Stimulated activated naive B cell treated with anti-CD40 and anti-IgM and Interleukin-4, amounts not matched to agents 10 μg/mL and 1 μg/mL and 100 μg/mL, for 72 hours (primary cell): ENCODE measurements at regions not wholly inside any gene's neighbourhood (a gene's known extent, or its start where the extent isn't known, plus 50 kb on each side); places are given as distances from the start of the nearest gene placed in this dataset.
"Not testable (repeated sequence)": the region's sequence is repeated elsewhere in the genome, so short reads cannot be mapped to it uniquely, and the experiment has no call there.

Experiments
- ATAC-seq, 2 donors: fragments of 150-1000 bp; cut with Tn5 transposase; replicated peaks; 2 replicates each; pipeline ENCODE4 v1.10.0; 2021; ENCODE audit warnings: moderate library complexity in 1 of 2
- DNase-seq: peaks from one replicate; pipeline ENCODE4 v3.0.0; 2021
- H3K27ac Mint-ChIP-seq: one replicate; pipeline ENCODE4 v1.8.0; 2022; ENCODE audit warnings: mild to moderate bottlenecking, mixed read lengths
- H3K27me3 Mint-ChIP-seq, 2 donors: one replicate each; pipeline ENCODE4 v1.8.0; 2022; ENCODE audit warnings: mixed read lengths in 2 of 2
- H3K36me3 Mint-ChIP-seq, 2 donors: one replicate each; pipeline ENCODE4 v1.8.0; 2022; ENCODE audit warnings: mixed read lengths in 2 of 2, mild to moderate bottlenecking in 1 of 2
- H3K4me1 Mint-ChIP-seq, 2 donors: one replicate each; pipeline ENCODE4 v1.8.0; 2022; ENCODE audit warnings: mixed read lengths in 2 of 2, mild to moderate bottlenecking in 1 of 2
- H3K4me3 Mint-ChIP-seq, 2 donors: one replicate each; pipeline ENCODE4 v1.8.0; 2022; ENCODE audit warnings: mild to moderate bottlenecking in 2 of 2, mixed read lengths in 2 of 2, moderate library complexity in 1 of 2
- H3K9me3 Mint-ChIP-seq, 2 donors: one replicate each; pipeline ENCODE4 v1.8.0; 2022; ENCODE audit warnings: mixed read lengths in 2 of 2, mild to moderate bottlenecking in 1 of 2

DNA sequence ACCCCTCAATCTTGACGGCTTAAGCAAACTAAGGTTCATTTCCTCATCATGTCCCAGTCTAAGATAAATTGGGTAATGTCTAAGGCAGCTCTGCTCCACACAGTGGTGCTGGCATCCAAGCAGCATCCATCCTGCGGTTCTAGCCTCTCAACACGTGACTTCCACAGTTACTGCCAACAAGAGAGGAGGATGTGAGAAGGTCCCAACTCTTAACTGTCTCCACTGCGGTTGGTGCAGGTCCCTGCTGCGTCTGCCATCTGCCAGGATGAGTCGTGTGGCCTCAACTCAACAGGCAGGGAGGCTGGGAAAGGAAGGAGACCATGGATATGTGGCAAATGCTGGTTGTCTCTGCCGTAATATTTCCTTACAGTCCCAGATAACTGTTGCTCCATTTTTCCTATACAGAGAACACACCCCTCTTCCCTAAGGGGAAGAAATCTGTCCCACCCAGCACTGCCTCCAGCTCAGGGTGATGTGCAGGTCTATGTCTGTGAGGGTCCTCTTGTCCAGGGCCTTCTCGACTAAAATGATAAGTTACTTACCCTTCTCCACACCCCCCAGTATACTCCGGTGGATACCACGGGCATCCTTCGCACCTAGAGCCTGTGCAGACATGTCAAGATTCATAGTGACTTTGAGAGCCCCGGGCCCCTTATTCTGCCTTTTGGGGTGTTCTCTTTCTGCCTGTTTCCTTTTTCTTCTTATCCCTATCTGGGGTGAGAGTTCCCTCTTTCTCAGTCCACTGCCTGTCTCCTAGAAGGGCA is 64.7 kb downstream of the KCNJ18 start:
- no peaks in the 10 kb centered on the region for H3K27me3 Mint-ChIP-seq
- ATAC-seq (no peak), DNase-seq (no peak)
- H3K4me1 Mint-ChIP-seq = no peaks in the 10 kb centered on the region
- no peaks in the 10 kb centered on the region for H3K36me3 Mint-ChIP-seq
- H3K9me3 Mint-ChIP-seq = peaks cover 2 to 4% of the 10 kb centered on the region in 2 donors
- H3K4me3 Mint-ChIP-seq = no peak overlapping the region
- no peak overlapping the region for H3K27ac Mint-ChIP-seq

DNA sequence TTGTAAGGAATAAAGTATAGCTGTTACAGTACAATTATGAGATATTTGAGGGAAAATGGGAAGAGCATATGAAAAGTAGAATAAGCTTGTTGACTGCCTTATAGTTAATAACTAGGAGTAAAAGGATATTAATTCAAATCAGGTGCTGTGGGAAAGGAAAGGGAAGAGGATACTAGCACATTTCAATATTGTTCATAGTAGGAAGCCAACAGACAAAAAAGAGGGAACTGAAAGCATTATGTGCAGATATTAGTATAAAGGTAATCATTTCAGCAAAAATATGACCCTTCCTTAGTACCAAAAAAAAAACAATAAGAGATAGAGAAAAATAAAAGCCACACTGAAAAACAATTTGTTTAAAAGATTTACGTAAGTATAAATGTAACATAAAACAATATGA is 67.3 kb downstream of the KCNJ18 start:
- not testable (repeated sequence) for H3K9me3 Mint-ChIP-seq, H3K36me3 Mint-ChIP-seq, H3K4me3 Mint-ChIP-seq, DNase-seq, H3K27me3 Mint-ChIP-seq, H3K27ac Mint-ChIP-seq, H3K4me1 Mint-ChIP-seq
- peak; percentile 72 to 79 for ATAC-seq

DNA sequence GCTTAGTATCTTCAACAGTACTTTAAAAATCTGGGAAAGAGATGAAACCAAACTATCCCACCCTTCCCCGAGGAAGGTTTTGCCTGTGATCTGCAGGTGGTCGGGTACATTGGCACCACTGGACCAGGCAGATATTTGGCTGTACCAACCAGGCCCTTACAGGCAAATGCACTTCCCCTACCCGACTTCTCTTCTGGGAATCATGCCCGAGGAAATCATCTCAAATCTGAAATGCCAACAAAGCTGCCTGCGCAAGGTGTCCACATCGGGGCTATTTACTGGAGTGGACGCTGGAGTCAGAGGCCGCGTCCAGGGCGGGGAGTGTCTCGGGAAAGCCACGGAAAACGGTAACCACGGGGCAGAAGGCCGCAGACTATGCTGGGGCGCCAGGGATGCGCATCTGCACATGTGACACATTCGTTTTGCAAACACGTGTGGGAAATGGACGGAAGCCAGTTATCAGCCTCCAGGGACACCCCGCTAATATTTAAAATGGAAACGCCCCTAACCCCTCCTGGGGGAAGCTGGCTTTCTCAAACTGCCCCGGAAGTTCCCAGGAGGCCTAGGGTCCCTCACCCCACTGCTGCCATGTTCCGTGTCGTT is 71.5 kb downstream of the KCNJ18 start:
- not testable (repeated sequence) for H3K4me1 Mint-ChIP-seq, H3K36me3 Mint-ChIP-seq, H3K27ac Mint-ChIP-seq, H3K27me3 Mint-ChIP-seq, ATAC-seq, DNase-seq, H3K4me3 Mint-ChIP-seq
- H3K9me3 Mint-ChIP-seq = peaks cover 10 to 13% of the 10 kb centered on the region in 2 donors

DNA sequence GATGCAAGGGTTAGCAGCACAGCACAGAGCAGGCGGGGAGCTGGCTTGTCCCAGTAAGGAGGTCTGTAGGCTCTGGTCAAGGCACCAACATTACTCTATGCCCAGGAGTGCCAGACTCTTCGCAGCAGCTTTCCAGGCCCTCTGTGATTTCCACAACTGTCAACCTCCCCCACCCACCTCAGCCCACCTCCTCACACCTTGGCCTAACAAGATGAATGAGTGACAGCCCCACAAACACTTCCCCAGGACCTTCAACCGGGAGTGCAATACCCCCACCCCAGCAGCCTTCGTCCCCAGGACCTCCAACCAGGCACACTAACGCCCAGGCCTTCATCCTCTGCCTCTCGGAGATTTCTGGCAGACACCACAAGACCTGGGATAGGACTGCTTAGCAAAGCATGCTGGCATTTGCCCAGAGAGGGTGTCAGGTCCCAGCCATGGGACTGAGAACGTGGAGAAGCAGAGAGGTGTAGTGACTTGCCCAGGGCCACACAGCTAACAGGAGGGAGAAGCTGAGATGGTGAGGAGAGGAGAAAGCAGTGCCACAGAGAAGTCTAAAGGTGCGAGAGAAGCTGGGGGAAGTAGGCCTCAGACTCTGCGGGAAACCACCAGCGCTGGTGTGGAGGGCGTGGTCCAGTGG is 73.4 kb downstream of the KCNJ18 start:
- H3K9me3 Mint-ChIP-seq = peaks cover 6 to 10% of the 10 kb centered on the region in 2 donors
- H3K36me3 Mint-ChIP-seq, H3K27ac Mint-ChIP-seq, H3K4me3 Mint-ChIP-seq, H3K4me1 Mint-ChIP-seq, DNase-seq, ATAC-seq, H3K27me3 Mint-ChIP-seq: not testable (repeated sequence)

DNA sequence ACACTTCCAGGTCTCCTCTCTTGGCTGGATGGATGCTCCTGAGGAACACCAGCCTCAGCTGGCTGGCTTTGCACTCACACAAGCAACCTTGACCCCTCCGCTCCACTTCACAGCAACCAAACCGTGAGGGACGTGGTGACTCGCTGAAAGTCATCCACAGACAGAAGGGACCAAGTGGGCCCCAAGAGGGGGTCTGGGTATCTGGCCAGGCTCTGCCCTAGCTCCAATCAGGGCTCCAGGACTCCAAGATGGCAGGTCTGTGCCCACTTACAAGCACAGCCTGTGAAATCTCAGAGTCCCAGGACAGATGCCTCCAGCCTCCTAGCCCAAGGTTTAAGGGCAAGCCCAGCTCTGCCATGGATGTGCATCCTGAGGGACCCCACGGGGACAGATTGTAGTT is 74.2 kb downstream of the KCNJ18 start:
- ATAC-seq, H3K4me3 Mint-ChIP-seq, H3K36me3 Mint-ChIP-seq, H3K27ac Mint-ChIP-seq, DNase-seq, H3K27me3 Mint-ChIP-seq, H3K4me1 Mint-ChIP-seq: not testable (repeated sequence)
- H3K9me3 Mint-ChIP-seq = peaks cover 6 to 10% of the 10 kb centered on the region in 2 donors

DNA sequence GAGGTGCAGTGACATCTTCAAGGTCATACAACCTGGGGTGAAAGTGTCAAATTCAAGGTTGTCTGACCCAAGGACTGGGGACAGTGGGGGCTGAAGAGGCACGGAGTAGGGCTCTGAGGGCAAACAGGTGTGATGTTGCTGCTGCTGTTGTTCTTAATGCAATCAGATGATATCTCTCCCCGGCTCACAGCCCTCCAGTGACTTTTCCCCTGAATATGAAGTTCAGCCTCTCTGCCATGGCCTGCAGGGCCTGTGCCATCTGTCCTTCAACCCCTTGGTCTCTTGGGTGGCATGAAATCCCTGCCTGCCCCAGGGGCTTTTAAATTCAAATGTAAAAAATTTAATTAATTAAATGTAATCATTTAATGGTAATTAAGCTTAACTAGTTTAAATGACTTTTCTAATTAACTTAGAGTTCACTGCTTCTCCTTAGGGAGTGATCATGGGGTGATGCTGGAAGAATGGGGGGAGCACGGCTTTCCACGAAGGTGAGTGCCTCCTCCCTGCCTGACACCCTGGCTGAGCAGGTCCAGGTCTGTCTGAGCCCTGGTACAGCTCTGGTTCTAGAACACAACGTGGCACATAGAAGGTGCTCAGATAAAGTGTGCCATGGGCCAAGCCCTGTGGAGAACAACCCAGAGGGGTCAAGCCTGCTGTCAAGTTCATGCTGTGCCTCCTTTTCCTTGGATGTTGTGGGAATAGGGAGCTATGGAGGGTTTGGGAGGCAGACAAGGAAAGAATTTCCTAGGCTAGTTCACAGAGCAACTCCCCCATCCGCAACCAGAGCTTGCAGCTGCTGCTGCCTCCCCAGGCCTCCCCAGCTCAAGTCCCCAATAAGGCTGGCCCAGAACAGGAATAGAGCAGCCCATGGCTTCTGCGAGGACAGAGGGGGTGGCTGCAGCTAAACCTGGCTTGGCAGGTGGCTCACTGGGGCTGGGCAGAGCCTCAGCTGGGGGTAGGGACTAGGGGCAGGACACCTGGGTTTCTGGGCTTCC is 75.1 kb downstream of the KCNJ18 start:
- not testable (repeated sequence) for H3K4me1 Mint-ChIP-seq, ATAC-seq, H3K36me3 Mint-ChIP-seq, H3K27me3 Mint-ChIP-seq, H3K27ac Mint-ChIP-seq, DNase-seq, H3K4me3 Mint-ChIP-seq
- H3K9me3 Mint-ChIP-seq = peaks cover 6 to 10% of the 10 kb centered on the region in 2 donors

DNA sequence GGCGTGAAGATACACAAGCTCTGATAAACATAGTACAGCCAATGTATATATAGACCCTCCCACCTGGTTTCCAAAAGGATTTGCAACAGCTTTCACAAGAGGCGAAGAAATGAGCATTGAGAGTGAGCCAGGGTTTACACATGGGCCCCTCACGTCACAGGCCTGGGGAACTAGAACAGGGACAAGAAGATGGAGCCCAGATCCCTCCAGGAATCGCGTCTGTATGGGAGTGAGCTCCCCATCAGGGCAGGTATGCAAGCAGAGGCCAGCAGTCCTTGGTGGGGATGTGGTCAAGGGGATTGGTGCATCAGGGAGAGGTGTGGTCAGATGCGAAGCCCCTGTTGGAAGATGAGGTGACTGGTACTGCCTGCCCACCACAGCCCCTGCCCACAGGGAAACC is 75.9 kb downstream of the KCNJ18 start:
- ATAC-seq, DNase-seq, H3K4me3 Mint-ChIP-seq, H3K4me1 Mint-ChIP-seq, H3K27me3 Mint-ChIP-seq, H3K36me3 Mint-ChIP-seq, H3K27ac Mint-ChIP-seq: not testable (repeated sequence)
- H3K9me3 Mint-ChIP-seq = peaks cover 6 to 10% of the 10 kb centered on the region in 2 donors

DNA sequence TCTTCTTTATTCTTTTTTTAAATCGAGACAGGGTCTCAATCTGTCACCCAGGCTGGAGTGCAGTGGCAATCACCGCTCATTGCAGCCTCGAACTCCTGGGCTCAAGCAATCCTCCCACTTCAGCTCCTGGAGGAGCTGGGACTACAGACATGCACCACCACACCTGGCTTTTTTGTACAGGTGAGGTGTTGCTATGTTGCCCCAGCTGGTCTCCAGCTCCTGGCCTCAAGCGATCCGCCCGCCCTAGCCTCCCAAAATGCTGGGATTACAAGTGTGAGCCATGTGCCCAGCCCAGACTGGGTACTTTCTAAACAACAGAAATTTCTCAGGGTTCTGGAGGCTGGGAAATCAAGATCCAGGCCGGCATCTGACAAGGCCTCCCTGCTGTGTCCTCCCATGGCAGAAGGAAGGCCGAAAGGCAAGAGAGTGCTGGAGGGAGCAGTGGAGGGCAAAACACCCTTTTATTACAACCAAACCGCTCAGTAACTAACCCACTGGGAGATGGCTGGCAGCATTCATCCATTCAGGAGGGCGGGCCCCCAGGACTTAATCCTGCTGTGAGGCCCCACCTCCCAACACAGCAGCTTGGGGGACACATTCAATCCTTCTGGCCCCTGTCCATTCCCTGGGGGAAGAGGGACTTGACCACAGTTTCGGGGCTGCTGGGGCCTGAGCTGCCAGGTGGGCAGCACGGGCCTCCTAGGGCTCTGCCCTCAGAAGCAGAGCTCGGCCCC is 76.6 kb downstream of the KCNJ18 start:
- H3K27me3 Mint-ChIP-seq, H3K36me3 Mint-ChIP-seq, DNase-seq, H3K4me1 Mint-ChIP-seq, H3K4me3 Mint-ChIP-seq, H3K9me3 Mint-ChIP-seq, H3K27ac Mint-ChIP-seq, ATAC-seq: not testable (repeated sequence)

DNA sequence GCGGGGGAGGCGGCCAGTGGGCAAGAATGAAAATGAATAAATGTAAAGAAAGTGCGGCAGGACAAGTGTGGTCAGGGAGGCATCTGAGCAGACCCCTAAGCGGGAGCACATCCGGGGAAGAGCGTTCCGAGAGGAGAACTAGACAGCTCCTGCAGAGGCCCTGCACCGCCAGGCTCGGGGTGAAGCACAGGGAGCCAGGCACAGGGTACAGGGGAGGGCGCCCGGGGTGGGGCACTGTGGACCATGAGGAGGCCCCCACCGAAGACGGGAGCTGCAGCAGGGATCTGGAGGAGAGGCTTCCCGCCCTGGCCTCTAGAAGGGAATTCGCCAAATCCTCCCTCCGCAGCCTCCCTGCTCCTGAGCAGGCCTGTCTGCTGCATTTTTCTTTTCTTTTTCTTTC is 77.5 kb downstream of the KCNJ18 start:
- not testable (repeated sequence) for ATAC-seq, H3K4me3 Mint-ChIP-seq, DNase-seq, H3K9me3 Mint-ChIP-seq, H3K27me3 Mint-ChIP-seq, H3K36me3 Mint-ChIP-seq, H3K27ac Mint-ChIP-seq, H3K4me1 Mint-ChIP-seq

DNA sequence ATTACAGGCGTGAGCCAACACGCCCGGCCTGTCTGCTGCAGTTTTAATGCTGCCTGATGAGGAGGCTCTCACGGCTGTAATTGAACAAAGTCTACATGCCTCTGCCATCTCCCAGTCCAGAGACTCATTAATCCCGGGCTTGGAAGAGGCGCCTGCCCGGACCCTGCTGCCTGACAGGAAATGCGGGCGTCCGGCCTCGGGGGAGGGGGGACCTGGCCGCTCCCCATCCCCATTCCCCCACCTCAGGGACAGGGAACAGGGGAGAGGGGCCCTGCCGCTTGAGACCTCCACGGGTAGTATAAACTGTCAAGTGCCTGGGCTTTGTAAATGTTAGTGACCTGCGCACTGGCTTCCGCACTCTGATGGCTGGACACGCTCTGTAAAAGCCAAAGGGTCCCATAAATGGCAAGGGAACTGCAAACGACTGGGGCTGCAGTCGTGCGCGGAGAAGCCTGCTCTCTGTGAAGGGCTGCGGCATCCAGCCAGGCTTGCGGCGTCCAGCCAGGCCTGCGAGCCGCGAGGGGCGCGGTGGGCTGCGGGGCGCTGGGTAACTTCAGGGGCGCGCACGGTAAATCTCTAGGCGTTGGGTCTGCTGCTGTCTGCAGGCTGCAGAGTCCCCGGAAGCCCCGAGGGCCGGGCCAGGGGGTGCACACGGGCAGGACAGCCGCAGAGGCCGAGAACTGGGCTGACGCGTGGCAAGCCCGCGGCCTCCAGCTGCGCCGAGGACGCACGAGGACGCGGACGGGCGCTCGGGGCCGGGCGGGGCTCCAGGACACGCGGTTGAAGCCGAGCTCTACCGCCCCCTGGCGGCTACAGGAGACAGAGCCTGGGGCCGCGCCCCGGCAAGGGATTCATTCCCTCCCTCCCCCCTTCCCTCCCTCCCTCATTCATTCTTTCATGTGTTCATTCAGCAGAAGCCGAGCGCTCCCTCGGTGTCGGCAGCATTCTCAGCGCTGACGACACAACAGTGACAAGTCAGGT is 78.4 kb downstream of the KCNJ18 start:
- H3K9me3 Mint-ChIP-seq, H3K27ac Mint-ChIP-seq, DNase-seq, H3K4me1 Mint-ChIP-seq, H3K36me3 Mint-ChIP-seq, H3K27me3 Mint-ChIP-seq, H3K4me3 Mint-ChIP-seq: not testable (repeated sequence)
- peak; percentile 86 to 92 for ATAC-seq

DNA sequence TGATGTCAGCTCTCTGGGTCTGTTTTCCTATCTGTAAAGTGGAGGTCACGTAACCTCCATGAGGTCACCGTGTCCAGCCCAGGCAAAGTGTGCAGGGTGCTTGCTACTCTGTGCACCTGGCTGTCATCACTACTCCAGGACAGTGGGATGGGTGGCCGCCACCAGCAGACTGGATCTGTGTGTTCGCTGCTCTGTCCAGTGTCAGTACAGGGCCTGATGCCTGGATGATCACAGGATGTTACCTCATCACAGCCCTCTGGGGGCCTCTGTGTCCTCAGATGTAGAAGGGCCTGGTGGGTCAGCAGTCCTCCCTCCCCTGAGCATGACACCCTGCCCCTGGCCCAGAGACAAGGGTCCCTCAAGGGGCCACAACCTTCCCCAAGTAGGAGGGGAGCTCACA is 80.0 kb downstream of the KCNJ18 start:
- Mint-ChIP-seq H3K4me1 (no peaks in the 10 kb centered on the region), H3K27me3 (peaks cover 3 to 5% of the 10 kb centered on the region in 2 donors), H3K36me3 (no peaks in the 10 kb centered on the region), H3K9me3 (peaks cover 1 to 3% of the 10 kb centered on the region in 2 donors), H3K27ac (no peak overlapping the region), H3K4me3 (no peak overlapping the region)
- DNase-seq (no peak), ATAC-seq (no peak)

DNA sequence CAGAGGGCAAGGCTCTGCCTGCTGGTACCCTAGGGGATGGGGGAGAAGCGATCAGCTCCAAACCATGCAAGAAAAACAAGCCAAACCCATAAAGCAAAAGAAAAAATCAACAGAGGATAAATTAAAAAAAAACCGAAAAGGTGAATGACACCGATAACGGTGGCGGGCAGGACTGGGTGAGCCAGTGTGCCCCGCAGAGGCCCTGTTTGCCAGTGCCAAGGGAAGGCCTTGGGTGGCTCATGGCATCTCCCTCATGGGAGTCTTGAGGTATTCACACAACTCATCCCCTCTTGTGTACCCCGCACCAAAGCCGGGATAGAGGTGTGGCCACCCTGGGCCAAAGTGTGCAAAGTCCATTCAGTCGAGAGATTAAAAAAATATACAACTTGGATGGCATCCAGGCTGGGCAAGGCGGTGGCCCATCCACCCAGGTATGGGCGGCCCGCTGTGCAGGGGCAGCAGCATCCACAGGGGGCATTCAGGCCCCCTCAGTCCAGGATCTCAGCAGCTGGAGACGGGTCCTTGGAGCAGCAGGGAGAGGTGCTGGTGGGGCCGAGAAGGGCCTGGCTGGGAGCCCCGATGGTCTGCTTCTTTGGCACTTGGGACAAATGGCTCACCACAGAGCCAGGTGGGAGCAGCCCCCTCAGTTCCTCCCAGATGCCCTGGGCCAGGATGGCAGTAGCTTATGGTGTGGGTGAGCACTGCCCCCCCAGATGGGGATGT is 80.8 kb downstream of the KCNJ18 start:
- not testable (repeated sequence) for H3K36me3 Mint-ChIP-seq, H3K27me3 Mint-ChIP-seq, H3K27ac Mint-ChIP-seq, ATAC-seq, DNase-seq, H3K4me3 Mint-ChIP-seq, H3K4me1 Mint-ChIP-seq, H3K9me3 Mint-ChIP-seq
